TTC549 (cell line): ENCODE measurements at regions not wholly inside any gene's neighbourhood (a gene's known extent, or its start where the extent isn't known, plus 50 kb on each side); places are given as distances from the start of the nearest gene placed in this dataset.

ENCODE experiments used
- FAIRE-seq: peaks from 2 replicates; lab custom pipeline; 2012; peaks lifted over from hg19 to GRCh38; lab: Jason Lieb, UNC

DNA sequence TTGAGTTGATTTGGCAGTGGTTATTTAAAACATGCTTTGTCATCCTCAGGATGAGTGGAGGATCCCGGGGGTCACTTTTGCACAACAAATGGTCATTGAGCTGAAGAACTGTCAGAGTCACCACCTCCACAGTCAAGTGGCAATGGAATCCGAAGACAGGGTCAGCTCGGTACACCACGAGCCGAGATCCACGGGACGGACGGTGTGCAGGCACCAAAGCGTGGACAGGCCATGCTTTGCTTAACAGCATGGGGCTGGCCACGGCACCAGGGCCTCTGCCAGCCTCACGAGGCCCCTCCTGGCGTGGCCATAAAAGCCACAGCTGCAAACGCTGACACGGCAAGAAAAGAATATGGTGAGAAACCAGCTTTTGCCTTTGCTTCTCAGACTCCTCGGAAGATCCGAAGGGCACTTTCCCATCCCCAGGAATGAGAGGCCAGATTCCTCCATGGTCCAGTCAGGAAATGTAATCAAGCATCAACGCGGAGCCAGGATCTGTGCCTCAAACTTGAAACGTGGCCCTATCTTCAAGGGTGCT lies 152.2 kb upstream of the DIO3 start:
- no peak for FAIRE-seq

DNA sequence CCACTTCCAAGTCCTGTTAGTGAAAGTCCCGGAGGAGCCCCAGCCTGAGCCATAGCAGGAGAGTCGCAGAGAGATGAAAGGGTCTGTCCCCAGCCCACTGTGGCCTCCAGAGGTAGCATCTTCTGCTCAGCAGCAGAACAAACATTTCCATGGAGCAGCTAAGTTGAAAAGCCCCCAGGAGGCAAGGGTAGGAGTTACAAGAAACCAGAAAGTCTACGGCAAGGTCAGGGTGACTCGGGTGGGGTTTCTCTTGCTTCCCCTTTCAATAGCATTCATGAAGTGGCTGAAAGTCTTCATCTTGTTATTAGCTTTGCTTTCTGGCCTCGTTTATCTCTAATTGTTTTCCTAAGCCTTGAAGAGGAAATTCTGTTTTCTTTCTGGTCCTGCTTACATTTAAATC lies 151.2 kb upstream of the DIO3 start:
- no peak for FAIRE-seq

DNA sequence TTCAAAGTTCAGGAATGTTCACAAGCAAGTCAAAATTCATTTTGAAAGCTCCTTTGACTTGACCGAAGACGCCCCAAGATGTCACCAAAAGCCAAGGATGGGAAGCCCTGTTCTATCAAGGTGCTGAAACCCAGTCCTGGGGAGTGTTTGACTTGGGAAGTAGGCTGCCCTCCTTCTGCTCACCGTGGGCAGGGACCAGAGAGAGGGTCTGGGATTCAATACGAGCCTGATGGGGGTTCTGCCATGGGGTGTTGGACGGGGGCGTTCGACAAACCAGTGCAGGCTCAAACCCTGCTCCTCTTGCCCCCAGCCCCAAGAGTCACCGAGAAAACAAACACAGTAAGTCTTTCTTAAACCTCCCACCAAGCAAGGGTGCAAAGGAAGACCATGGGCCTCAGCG lies 150.1 kb upstream of the DIO3 start:
- FAIRE-seq, result no peak

DNA sequence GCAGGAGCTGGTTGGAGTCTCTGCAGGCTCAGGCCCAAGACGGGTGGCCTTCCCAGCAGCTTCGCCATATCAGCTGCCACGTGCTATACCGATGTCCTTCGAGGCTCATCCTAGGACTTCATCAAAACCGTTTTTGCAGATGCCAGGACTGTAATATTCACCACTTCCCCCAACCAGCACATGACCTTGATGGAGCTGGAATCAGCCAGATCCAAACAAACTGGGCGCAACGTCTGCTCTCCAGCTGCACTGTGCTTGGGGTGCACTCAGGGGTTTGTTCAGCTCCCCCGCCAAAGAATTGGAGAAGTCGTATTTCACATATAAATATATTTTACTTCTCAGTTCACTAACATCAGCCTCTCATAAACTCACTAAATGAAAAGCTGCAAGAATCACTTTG lies 149.5 kb upstream of the DIO3 start:
- FAIRE-seq, result no peak

DNA sequence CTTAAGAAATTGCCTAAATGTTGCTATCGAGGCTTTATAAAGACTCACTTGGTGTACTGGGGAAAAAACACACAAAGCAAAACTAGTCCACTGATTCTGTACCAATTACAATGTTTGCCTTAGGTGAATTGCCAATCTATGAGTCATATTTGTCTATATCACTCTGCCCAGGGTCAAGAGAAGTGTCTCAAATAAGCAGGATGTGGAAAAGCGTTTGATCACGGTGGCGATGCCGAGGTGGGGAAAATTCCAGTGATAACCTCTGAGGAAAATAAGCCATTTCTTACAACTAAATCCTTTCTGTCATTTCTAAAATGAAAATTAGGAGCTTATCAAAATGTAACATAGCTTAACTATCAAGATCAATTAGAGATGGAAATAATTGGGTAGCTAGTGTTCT lies 148.6 kb upstream of the DIO3 start:
- FAIRE-seq, result no peak

DNA sequence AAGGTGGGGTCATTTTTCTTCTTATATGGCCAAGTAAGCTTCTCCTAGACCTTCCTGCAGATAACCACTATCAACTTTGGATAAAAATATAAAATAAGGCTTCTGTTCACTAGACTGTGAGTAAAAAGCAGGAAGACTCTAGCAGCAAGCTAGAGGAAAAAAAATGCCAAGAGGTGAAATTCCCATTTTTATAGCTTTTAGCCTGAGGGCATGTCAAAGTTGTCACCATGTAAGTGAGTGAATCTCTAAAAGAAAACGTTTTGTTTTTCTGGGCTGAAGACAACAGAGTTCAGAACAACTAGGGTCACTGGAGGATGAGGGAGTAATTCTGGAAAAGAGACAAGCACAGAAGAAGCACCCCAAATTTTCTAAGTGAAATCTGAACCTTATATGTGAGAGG lies 143.9 kb upstream of the DIO3 start:
- FAIRE-seq, result no peak

DNA sequence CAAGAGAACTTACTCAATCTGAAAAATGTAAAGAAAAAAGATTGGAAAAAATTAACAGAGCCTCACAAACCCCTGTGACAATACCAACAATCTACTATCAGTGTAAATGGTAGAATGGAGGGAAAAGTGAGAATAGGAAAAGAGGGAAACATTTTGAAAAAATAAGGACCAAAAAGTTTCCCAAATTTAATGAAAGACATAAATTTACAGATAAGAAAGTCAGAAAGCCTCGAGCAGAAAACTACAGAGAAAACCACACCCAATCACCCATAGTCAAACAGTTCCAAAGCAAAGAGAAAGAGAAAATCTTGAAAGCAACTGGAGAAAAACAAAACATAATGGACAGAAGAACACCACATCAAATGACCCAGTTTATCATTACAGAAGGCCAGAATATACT lies 142.7 kb upstream of the DIO3 start:
- FAIRE-seq, result no peak

DNA sequence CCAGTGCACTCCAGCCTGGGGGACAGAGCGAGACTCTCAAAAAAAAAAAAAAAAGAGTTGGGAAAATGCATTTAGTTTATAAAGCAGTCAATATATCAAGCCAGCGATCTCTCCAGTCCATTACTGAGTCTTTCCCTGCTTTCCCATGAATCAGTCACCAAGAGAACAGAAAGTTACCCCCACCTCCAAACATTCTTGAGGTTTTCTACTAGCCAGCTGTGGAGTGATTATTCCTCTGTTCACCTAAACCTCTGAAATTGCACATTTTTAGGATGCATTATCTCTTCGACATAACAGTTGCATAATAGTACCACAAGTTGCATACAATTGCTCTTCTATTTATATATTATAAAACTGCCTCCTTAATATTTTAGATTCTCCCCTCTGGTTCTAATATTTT lies 134.8 kb upstream of the DIO3 start:
- FAIRE-seq, result no peak

DNA sequence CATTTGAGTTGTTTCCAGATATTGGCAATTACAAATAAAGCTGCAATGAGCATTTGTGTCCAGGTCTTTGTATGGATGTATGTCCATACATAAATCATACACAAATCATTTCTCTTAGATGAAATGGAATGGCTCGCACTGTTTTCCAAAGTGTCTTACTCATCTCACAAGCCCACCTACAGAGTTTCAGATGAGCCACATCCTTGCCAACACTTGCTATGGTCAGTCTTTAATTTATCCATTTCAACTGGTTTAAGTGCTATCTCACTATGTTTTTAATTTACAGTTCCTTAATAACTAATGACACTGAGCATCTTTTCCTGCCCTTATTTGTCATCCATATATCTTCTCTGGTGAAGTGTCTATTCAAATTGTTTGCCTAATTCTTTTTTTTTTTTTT lies 132.9 kb upstream of the DIO3 start:
- FAIRE-seq, result no peak

DNA sequence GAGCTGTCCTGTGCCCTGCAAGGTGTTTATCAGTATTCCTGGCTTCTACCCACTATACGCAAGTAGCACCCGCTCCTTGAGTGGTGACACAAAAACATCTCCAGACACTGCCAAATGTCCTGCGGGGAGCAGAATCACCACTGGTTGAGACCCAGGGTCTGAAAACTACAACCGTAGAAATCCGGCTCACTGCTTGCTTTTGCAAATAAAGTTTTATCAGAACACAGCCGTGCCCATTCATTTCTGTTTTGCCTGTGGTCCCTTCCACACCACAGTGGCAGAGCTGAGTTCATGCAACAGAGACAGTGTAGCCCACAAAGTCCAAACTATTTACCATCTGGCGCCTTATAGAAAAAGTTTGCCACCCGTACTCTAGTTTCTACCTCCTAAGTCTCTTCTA lies 125.7 kb upstream of the DIO3 start:
- no peak for FAIRE-seq

DNA sequence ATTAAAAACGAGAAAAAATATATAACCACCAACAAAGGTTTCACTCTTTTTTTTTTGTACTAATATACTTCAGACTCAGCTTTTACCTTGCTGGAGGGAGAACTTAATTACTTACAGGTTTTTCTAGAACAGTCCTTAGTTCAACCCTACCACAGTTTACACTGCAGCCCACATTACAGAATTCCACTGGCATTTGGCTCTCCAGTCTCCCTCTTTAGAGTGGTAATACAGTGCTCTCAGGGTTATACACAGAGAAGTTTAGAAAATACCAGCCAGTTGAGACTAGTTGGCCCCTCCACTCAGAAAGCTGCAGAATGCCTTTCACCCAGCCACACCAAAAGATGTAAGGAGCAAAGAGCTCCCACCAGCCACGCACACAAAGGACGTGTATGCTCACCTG lies 122.3 kb upstream of the DIO3 start:
- no peak for FAIRE-seq

DNA sequence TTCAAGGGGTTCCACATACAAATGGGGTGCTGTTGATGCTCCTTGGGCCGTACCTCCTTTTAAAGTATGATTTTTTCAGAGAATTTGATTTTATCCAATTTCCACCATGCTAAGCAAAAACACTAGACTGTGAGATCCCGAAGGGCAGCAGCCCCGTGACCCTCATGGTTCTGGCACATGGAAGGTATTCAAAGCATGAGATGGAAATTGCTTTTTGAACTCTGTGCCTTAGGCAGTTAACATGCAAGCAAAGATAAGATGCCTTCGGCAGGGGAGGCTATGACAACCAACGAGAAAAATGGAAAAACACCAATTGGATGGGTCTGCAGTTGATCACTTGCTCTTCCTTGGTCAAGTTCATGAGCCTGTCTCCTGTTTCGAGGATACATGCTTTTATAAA lies 120.8 kb upstream of the DIO3 start:
- FAIRE-seq, result no peak

DNA sequence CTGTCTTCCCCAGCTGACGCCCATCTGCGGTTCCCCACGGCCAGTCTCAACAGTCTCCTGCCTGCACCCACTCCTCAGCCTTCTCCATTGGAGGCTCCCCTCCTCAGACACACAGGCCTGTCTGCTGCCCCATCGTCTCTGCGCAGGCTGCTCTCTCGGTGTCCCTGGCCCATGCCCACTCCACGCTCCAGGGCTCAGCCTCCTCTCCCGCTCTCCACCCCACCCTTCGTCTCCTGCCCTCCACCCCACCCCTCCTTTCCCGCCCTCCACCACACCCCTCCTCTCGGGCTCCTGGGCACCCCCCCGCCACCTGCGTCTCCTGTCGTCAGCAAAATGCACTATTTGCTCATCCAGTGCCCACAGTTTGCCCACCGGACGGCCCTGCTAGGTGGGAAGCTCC lies 119.6 kb upstream of the DIO3 start:
- no peak for FAIRE-seq

DNA sequence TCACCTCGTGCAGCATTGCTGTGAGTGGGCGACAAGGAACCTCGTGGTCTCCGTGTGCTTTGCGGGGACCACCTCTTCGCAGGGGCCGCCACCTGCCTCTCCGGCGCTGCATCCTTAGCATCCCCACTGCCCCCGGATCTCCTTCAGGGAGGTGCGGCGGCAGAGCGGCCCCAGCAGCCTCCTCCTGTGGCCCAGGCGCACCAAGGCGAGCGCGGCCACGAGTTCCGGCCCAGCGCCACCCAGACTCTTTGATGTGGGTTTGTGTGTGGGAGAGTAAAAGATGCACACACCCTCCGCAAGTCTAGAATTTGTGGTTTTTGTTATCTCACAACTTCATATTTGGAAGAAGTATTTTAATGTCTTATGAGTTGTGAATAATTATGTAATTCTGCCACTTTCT lies 118.8 kb upstream of the DIO3 start:
- FAIRE-seq, result no peak

DNA sequence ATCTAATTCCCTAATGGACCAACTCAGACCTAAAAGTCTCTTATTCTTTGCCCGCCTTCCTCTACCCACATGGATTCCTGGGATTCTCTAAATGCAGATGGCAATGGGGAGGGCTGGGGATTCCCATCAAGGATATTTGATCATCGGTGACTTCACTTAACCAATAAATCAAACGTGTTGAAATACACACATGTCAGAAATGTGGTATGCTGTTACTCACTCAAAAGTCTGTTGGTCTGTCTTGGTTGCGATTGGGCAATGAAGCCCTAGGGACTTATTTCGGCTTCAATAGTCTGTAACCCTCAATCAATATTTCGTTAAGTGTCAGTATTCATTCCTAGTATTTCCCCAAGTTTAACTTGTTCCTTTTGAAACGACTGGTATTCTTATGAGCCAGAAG lies 117.2 kb upstream of the DIO3 start:
- no peak for FAIRE-seq

DNA sequence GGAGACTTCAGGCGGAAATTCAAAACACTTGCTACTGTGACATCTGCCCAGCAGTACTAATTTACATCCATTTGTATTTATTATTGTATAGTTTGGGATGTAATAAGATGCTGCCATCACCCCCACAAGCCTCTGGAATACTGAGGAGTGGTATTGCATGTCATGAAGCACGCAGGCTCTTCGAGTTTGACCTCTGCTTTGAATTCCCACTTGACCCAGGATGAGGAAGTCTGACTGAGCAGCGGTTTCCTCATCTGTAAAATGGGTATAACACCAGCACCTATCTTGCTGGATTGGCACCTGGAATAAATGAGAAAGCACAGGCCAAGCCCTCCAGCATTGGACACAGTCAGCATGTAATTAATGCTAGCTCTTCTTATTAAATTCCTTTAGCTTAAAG lies 116.0 kb upstream of the DIO3 start:
- FAIRE-seq, result no peak

DNA sequence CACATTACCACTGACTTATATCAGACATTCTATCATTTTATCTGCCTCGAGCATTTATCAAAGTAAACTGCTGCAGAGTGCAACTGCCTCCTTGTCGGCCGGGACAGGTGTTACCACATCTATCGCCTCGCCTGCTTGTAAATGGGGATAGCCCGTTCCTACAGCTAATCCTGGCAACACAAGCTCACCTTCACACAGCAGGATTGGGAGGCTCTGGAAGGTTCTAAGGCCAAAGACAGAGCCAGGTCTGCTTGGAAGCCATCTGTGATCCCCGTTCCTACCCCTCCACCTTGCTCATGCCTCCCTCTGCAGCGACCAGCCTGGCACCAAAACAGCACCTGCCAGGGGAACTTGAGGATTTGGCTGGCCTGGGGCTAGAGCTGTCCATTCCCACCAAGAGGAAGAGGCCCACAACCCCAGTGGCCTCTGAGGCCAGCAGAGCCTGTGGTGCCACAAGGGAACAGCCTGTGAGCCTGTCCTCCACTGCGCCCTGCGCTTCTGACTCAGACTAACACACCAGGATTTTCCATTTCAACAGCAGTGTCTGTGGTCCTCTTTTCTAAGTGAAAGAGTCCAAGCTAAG lies 114.8 kb upstream of the DIO3 start:
- FAIRE-seq, result no peak

DNA sequence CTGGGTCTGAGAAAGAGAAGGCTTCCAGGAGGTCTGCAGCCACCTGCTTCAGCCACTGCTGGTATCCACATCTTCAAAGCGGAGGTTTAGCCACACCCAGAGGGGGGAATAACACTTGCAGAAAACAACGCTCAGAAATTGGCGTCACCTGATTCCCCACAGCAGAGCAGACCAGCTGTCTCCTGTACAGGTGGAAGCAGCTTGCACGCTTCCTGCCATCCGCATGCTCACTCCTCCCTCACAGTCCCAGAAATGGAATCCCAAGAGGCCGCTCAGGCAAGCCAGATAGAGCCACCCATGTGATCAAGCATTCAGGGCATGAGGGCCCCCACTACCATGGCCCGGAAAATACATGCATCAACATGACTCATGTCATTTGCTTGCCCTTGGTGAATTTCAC lies 112.2 kb upstream of the DIO3 start:
- no peak for FAIRE-seq

DNA sequence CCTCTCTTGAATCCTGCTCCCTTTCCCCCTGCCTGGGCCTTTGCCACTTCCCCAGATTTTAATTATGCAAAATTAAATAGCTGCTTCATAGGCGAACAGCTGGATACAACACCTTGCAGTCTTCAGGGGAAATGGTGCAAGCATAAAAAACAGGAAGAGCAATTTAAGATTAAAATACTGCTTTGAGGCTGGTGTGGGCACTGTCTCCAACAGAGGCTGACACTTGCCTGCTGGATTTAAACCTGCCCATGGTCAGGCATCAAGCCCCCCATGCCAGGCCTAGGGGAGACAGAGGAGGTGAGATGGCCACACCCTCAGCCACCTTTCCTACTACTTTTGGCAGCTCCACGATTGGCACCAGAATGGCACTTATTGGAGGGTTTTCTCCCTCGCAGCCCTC lies 110.1 kb upstream of the DIO3 start:
- no peak for FAIRE-seq

DNA sequence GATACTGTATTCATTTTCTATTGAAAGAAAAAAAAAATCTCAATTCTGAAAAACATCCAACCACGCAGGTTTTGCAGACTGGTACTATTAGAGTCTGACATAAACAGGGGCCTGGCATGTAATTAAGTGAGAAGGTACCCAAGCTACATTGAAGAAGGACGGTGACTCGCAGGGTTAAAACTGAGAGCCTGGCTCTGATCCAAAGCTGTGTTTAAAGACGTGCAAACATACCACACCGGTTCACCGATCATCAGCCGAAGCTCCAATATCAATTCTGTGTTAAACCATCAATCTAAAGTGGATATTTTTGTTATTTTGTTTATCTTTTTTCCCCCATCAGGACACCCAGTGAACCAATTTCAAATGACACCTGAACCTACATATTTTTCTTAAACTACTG lies 108.1 kb upstream of the DIO3 start:
- no peak for FAIRE-seq

DNA sequence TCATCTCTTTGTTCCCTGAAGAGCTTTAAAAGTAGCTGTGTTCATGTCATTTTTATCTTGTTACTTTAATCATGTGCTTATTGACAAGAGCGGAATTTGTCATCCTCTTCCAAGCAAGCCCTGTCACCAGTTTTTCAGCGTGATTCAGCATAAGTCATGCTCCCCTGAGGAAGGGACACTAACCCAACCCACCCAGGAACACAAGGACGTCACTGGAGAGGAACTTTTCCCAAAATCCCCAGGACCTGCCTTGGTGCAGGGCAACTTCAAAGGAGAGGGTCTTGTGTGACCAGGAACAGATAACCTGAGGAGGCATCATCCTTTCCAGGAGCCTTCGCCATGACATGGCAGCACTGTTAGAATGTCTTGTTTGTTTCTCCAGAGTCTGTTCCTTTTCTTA lies 107.1 kb upstream of the DIO3 start:
- no peak for FAIRE-seq

DNA sequence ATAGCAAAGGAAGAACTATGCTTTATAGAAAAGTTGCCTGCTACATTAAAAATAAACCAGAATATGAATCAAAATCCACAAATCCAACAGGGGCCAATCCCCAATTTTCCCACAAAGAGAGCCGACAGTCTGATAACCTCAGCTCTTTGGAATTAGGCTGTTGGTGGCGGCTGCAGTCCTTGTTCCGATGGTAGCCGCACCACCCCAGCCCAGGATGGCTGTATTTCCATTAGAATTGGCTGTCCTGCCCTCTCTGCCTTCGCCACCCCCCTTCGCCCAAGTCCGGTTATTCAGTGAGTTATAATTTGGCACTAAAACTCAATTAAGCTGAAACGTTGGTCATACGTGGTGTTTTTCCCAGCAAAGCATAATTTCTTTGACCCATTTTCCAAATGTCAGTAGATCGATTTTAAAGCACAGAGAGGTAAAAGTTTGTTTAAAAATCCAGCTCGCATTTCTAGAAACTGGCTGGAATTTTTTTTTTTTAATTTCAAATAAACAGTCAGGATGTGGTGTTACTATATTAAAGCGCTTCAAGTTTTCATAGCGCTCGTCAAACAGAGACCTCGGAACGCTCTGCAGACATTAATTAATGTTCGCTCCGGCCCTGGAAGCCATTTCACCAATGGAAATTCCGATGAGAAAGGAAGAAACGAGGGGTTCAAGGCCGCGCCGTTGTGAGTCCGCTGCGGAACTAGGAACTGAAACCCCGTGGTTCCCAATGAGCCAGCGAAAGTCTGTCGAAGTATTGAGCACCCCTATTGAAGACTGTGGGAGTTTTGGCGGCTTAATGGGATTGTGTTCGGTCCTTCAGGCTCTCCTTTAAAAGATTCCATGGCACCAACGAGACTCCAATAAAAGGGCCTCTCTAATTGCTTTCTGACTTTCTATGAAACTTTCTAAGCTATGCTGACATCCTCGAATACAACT lies 104.8 kb upstream of the DIO3 start:
- no peak for FAIRE-seq

DNA sequence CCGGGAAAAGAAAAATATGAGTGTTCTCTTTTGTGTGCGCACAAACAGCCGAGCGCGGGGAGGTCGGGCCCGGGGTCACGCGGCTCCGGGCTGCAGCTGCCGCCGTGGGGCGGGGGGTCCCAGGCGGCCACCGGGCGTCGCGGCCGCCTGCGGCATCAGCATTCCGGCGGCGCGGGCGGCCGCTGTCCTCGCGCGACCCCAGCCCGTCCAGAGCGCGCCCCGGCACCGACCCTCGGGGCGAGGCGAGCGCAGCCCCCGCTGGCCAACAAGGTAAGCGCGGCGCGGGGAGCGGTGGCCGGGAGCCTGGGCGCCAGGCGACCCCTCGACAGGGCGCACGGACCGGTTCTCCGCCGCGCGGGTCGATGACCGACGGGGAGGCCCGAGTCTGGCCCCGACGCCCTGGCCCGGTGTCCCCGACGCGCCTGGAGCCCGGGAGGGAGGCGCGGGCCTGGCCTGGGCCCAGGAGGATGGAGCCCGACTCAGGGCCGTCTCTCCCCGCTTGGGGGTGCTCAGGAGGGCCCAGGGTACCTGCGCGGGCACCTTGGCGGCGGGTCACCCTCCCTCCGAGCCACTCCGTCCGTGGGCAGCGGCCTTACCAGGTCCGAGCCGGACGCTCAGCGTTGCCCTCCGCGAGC lies 103.9 kb upstream of the DIO3 start:
- FAIRE-seq, result no peak
